ENCODE measurements at regions not wholly inside any gene's neighbourhood (a gene's known extent, or its start where the extent isn't known, plus 50 kb on each side); places are given as distances from the start of the nearest gene placed in this dataset.

DNA sequence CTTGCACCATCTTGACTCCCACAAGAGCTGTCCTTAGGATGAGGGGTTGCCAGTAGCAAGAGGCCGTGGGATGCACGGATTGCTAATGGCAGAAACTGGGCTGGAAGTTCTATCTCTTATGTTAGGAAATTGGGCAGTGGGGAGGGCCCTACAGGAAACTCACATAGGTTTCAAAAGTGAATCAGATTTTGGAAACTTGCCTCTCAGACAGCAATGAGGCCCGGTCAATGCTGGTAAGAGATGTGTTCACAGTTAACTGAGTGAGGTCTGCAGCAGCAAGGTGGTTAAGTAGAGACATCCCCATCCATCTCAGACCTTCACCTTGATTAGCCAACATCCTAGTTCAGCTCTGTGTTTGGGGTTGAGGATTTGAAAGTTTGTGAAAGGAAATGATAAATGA lies 164.7 kb downstream of the ABCA8 start:
- TF ChIP-seq, protein P1, sequence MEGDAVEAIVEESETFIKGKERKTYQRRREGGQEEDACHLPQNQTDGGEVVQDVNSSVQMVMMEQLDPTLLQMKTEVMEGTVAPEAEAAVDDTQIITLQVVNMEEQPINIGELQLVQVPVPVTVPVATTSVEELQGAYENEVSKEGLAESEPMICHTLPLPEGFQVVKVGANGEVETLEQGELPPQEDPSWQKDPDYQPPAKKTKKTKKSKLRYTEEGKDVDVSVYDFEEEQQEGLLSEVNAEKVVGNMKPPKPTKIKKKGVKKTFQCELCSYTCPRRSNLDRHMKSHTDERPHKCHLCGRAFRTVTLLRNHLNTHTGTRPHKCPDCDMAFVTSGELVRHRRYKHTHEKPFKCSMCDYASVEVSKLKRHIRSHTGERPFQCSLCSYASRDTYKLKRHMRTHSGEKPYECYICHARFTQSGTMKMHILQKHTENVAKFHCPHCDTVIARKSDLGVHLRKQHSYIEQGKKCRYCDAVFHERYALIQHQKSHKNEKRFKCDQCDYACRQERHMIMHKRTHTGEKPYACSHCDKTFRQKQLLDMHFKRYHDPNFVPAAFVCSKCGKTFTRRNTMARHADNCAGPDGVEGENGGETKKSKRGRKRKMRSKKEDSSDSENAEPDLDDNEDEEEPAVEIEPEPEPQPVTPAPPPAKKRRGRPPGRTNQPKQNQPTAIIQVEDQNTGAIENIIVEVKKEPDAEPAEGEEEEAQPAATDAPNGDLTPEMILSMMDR (conservative IDR thresholded peaks at IDR 0.05), result no peak
- no peak for TF ChIP-seq ZFX (IDR thresholded peaks at IDR 0.05)
